HEK293 (cell line): ENCODE measurements at regions not wholly inside any gene's neighbourhood (a gene's known extent, or its start where the extent isn't known, plus 50 kb on each side); places are given as distances from the start of the nearest gene placed in this dataset.

Experiments
- CTCF ChIA-PET: fragments of 350-600 bp; formaldehyde crosslinking; extraction: SDS; loops from one replicate; lab custom pipeline; 2021; ENCODE audit warnings: antibody characterized with exemption; lab: Yijun Ruan, JAX
- POLR2A ChIA-PET: fragments of 300-600 bp; formaldehyde crosslinking; extraction: SDS; loops from one replicate; lab custom pipeline; 2020; ENCODE audit warnings: antibody characterized with exemption, inconsistent platforms; lab: Yijun Ruan, JAX
- H3K27ac ChIP-seq: fragments of 200-500 bp; sonication (Bioruptor generic); 2 replicates; pipeline ENCODE4 v1.5.1; 2014; ENCODE audit warnings: low read depth, low read length, control low read depth, inconsistent platforms; ENCODE audit errors: extremely low read depth
- H3K36me3 ChIP-seq, 2 experiments: fragments of 200-500 bp in 1 of 2; sonication (Bioruptor generic) in 1 of 2; 1 replicate in 1 of 2; 2 replicates in 1 of 2; pipeline ENCODE4 v1.5.1; 2014 to 2017; ENCODE audit warnings: inconsistent platforms in 2 of 2, low read length in 2 of 2; ENCODE audit not compliant: control insufficient read depth in 2 of 2, insufficient read depth in 1 of 2
- H3K4me1 ChIP-seq: fragments of 200-500 bp; sonication (Bioruptor generic); 2 replicates; pipeline ENCODE4 v1.5.1; 2014; ENCODE audit warnings: mild to moderate bottlenecking, low read length, inconsistent platforms; ENCODE audit not compliant: control insufficient read depth, insufficient read depth
- H3K4me3 ChIP-seq: 2 replicates; pipeline ENCODE4 v1.5.1; 2011; ENCODE audit warnings: low read depth, mild to moderate bottlenecking, control low read depth, low read length, moderate library complexity
- H3K9me3 ChIP-seq: fragments of 200-500 bp; sonication (Bioruptor generic); 2 replicates; pipeline ENCODE4 v1.5.1; 2014; ENCODE audit warnings: low read depth, low read length, inconsistent platforms; ENCODE audit not compliant: control insufficient read depth, insufficient read depth
- GFI1B ChIP-seq: fragments of 450-650 bp; formaldehyde crosslinking; IDR thresholded peaks from 2 replicates; pipeline ENCODE4 v1.5.1; 2016; ENCODE audit warnings: missing biosample characterization, missing genetic modification characterization
- HOXA7 ChIP-seq: sonication (generic); formaldehyde crosslinking; IDR thresholded peaks from 2 replicates; pipeline ENCODE4 v1.8.1; 2022; ENCODE audit warnings: missing genetic modification reagents, borderline replicate concordance
- HOXD13 ChIP-seq: sonication (generic); formaldehyde crosslinking; IDR thresholded peaks from 2 replicates; pipeline ENCODE4 v1.8.0; 2022; ENCODE audit warnings: missing genetic modification reagents, borderline replicate concordance
- KLF10 ChIP-seq: fragments of 450-650 bp; IDR thresholded peaks from 2 replicates; pipeline ENCODE4 v1.5.1; 2018; ENCODE audit warnings: missing biosample characterization, mild to moderate bottlenecking, missing genetic modification characterization
- MZF1 ChIP-seq: fragments of 450-650 bp; formaldehyde crosslinking; IDR thresholded peaks from 2 replicates; pipeline ENCODE4 v1.5.1; 2017; ENCODE audit warnings: missing biosample characterization, missing genetic modification characterization, borderline replicate concordance
- ZBTB1 ChIP-seq: fragments of 450-650 bp; formaldehyde crosslinking; IDR thresholded peaks from 2 replicates; pipeline ENCODE4 v1.5.1; 2016; ENCODE audit warnings: missing biosample characterization, missing genetic modification characterization
- ZBTB21 ChIP-seq: fragments of 450-650 bp; formaldehyde crosslinking; IDR thresholded peaks from 2 replicates; pipeline ENCODE4 v1.5.1; 2017; ENCODE audit warnings: missing biosample characterization, missing genetic modification characterization
- ZEB2 ChIP-seq: fragments of 450-650 bp; formaldehyde crosslinking; IDR thresholded peaks from 2 replicates; pipeline ENCODE4 v1.5.1; 2016; ENCODE audit warnings: missing biosample characterization, missing genetic modification characterization
- ZNF174 ChIP-seq: fragments of 450-650 bp; formaldehyde crosslinking; IDR thresholded peaks from 2 replicates; pipeline ENCODE4 v1.5.0; 2017; ENCODE audit warnings: missing biosample characterization, mild to moderate bottlenecking, missing genetic modification characterization
- ZNF175 ChIP-seq: fragments of 450-650 bp; formaldehyde crosslinking; IDR thresholded peaks from 2 replicates; pipeline ENCODE4 v1.5.1; 2016; ENCODE audit warnings: missing biosample characterization, missing genetic modification characterization
- ZNF202 ChIP-seq: fragments of 450-650 bp; formaldehyde crosslinking; IDR thresholded peaks from 2 replicates; pipeline ENCODE4 v1.5.1; 2016; ENCODE audit warnings: missing biosample characterization, missing genetic modification characterization, borderline replicate concordance
- ZNF214 ChIP-seq: fragments of 450-650 bp; formaldehyde crosslinking; IDR thresholded peaks from 2 replicates; pipeline ENCODE4 v1.5.1; 2017; ENCODE audit warnings: missing biosample characterization, mild to moderate bottlenecking, missing genetic modification characterization, borderline replicate concordance
- ZNF433 ChIP-seq: fragments of 450-650 bp; formaldehyde crosslinking; IDR thresholded peaks from 2 replicates; pipeline ENCODE4 v1.5.1; 2016; ENCODE audit warnings: missing biosample characterization, missing genetic modification characterization, low read depth
- ZNF629 ChIP-seq: fragments of 450-650 bp; formaldehyde crosslinking; IDR thresholded peaks from 2 replicates; pipeline ENCODE4 v1.5.1; 2017; ENCODE audit warnings: missing biosample characterization, missing genetic modification characterization
- ZNF701 ChIP-seq: fragments of 450-650 bp; formaldehyde crosslinking; IDR thresholded peaks from 2 replicates; pipeline ENCODE4 v1.5.1; 2016; ENCODE audit warnings: missing biosample characterization, missing genetic modification characterization
- TF ChIP-seq, protein P1 (sequence below): fragments of 450-650 bp; formaldehyde crosslinking; IDR thresholded peaks from 2 replicates; pipeline ENCODE4 v1.5.1; 2016; ENCODE audit warnings: missing biosample characterization, missing genetic modification characterization
- TF ChIP-seq, protein P2 (sequence below): fragments of 450-650 bp; formaldehyde crosslinking; IDR thresholded peaks from 2 replicates; pipeline ENCODE4 v1.5.1; 2016; ENCODE audit warnings: missing biosample characterization, missing genetic modification characterization
- TF ChIP-seq, protein P3 (sequence below): fragments of 450-650 bp; formaldehyde crosslinking; IDR thresholded peaks from 2 replicates; pipeline ENCODE4 v1.5.1; 2016; ENCODE audit warnings: missing biosample characterization, missing genetic modification characterization
- TF ChIP-seq, protein P4 (sequence below): fragments of 450-650 bp; formaldehyde crosslinking; conservative IDR thresholded peaks from 2 replicates; pipeline ENCODE4 v1.5.1; 2016; ENCODE audit warnings: low read depth, missing biosample characterization, missing genetic modification characterization
- TF ChIP-seq, protein P5 (sequence below): fragments of 450-650 bp; formaldehyde crosslinking; IDR thresholded peaks from 2 replicates; pipeline ENCODE4 v1.5.1; 2016; ENCODE audit warnings: missing biosample characterization, missing genetic modification characterization
- TF ChIP-seq, protein P6 (sequence below): fragments of 450-650 bp; formaldehyde crosslinking; IDR thresholded peaks from 2 replicates; pipeline ENCODE4 v1.5.1; 2016; ENCODE audit warnings: missing biosample characterization, missing genetic modification characterization

DNA sequence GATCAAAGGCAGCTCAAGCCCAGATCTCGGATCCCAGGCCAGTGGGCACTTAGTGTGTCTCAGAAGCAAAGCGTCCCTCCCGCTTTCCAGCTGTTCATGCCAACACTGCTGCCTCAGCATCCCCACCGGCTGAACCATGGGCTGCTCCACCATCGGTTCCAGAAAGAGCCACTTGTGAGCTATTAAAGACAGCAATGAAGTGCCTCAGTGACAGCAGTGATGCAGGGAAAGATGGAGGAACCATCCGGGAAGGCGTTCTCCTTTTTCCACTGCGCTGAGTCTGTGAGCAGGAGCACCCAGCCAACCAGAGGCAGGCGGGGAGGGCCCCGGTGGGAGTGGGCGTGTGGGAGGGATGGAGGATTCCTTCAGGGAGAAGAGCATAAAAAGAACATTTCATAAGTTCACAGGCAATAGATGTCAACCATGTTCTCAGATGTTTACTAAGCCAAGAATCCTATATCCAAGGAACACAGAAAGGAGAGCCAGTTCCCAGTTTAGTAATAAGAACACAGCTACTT, 96.2 kb upstream of the MKI67 start:
- Histone ChIP-seq H3K4me3 (no peak overlapping the region), H3K36me3 (no peaks in the 10 kb centered on the region), H3K9me3 (no peaks in the 10 kb centered on the region), H3K4me1 (no peaks in the 10 kb centered on the region), H3K27ac (no peak overlapping the region)
- TF ChIP-seq ZEB2 (tag by site-specific recombination) (no peak), ZNF214 (tag by site-specific recombination) (no peak), ZNF701 (no peak), ZBTB1 (tag by site-specific recombination) (no peak), ZNF174 (tag by site-specific recombination) (no peak)
- TF ChIP-seq, protein P1, sequence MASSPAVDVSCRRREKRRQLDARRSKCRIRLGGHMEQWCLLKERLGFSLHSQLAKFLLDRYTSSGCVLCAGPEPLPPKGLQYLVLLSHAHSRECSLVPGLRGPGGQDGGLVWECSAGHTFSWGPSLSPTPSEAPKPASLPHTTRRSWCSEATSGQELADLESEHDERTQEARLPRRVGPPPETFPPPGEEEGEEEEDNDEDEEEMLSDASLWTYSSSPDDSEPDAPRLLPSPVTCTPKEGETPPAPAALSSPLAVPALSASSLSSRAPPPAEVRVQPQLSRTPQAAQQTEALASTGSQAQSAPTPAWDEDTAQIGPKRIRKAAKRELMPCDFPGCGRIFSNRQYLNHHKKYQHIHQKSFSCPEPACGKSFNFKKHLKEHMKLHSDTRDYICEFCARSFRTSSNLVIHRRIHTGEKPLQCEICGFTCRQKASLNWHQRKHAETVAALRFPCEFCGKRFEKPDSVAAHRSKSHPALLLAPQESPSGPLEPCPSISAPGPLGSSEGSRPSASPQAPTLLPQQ = no peak
- TF ChIP-seq, protein P2, sequence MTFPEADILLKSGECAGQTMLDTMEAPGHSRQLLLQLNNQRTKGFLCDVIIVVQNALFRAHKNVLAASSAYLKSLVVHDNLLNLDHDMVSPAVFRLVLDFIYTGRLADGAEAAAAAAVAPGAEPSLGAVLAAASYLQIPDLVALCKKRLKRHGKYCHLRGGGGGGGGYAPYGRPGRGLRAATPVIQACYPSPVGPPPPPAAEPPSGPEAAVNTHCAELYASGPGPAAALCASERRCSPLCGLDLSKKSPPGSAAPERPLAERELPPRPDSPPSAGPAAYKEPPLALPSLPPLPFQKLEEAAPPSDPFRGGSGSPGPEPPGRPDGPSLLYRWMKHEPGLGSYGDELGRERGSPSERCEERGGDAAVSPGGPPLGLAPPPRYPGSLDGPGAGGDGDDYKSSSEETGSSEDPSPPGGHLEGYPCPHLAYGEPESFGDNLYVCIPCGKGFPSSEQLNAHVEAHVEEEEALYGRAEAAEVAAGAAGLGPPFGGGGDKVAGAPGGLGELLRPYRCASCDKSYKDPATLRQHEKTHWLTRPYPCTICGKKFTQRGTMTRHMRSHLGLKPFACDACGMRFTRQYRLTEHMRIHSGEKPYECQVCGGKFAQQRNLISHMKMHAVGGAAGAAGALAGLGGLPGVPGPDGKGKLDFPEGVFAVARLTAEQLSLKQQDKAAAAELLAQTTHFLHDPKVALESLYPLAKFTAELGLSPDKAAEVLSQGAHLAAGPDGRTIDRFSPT = no peak
- TF ChIP-seq, protein P3, sequence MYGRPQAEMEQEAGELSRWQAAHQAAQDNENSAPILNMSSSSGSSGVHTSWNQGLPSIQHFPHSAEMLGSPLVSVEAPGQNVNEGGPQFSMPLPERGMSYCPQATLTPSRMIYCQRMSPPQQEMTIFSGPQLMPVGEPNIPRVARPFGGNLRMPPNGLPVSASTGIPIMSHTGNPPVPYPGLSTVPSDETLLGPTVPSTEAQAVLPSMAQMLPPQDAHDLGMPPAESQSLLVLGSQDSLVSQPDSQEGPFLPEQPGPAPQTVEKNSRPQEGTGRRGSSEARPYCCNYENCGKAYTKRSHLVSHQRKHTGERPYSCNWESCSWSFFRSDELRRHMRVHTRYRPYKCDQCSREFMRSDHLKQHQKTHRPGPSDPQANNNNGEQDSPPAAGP = no peak
- CTCF ChIA-PET = interaction anchor here (0.5 to 3.2 kb wide), 2 partner anchors 11 to 48 kb away, joined by 3 to 25 read pairs; no protein-coding TSS in a partner anchor
- POLR2A ChIA-PET = no interaction called here

DNA sequence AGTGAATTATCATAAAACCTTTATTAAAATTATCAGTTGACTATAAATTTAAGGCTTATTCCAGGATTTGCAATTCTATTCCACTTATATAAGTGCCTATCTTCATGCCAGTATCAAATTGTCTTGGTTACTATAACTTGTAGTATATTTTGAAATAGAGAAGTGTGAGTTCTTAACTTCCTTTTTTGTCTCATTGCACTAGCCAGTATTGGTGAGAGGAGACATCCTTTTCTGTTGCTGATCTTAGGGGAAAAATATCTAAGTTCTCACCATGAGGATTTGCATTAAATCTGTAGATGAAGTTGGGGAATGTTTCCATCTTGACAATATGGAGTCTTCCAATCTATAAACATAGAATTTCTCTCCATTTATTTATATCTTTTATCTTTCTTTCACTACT, 104.2 kb upstream of the MKI67 start:
- CTCF ChIA-PET = interaction anchor here (0.7 to 1.6 kb wide), 2 partner anchors 19 to 737 kb away, joined by 3 to 10 read pairs; no protein-coding TSS in a partner anchor
- POLR2A ChIA-PET = no interaction called here
- Histone ChIP-seq H3K9me3 (no peaks in the 10 kb centered on the region), H3K4me3 (no peak overlapping the region), H3K27ac (no peak overlapping the region), H3K36me3 (no peaks in the 10 kb centered on the region), H3K4me1 (no peaks in the 10 kb centered on the region)
- TF ChIP-seq, protein P4, sequence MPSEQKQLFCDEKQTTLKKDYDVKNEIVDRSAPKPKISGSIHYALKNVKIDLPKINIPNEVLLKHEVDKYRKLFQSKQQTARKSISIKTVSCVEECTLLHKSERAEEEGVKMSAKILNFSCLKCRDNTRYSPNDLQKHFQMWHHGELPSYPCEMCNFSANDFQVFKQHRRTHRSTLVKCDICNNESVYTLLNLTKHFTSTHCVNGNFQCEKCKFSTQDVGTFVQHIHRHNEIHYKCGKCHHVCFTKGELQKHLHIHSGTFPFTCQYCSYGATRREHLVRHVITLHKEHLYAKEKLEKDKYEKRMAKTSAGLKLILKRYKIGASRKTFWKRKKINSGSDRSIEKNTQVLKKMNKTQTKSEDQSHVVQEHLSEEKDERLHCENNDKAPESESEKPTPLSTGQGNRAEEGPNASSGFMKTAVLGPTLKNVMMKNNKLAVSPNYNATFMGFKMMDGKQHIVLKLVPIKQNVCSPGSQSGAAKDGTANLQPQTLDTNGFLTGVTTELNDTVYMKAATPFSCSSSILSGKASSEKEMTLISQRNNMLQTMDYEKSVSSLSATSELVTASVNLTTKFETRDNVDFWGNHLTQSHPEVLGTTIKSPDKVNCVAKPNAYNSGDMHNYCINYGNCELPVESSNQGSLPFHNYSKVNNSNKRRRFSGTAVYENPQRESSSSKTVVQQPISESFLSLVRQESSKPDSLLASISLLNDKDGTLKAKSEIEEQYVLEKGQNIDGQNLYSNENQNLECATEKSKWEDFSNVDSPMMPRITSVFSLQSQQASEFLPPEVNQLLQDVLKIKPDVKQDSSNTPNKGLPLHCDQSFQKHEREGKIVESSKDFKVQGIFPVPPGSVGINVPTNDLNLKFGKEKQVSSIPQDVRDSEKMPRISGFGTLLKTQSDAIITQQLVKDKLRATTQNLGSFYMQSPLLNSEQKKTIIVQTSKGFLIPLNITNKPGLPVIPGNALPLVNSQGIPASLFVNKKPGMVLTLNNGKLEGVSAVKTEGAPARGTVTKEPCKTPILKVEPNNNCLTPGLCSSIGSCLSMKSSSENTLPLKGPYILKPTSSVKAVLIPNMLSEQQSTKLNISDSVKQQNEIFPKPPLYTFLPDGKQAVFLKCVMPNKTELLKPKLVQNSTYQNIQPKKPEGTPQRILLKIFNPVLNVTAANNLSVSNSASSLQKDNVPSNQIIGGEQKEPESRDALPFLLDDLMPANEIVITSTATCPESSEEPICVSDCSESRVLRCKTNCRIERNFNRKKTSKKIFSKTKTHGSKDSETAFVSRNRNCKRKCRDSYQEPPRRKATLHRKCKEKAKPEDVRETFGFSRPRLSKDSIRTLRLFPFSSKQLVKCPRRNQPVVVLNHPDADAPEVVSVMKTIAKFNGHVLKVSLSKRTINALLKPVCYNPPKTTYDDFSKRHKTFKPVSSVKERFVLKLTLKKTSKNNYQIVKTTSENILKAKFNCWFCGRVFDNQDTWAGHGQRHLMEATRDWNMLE (tag by site-specific recombination) = no peak
- TF ChIP-seq HOXA7 (CRISPR knock-in tag) (no peak), ZNF433 (tag by site-specific recombination) (no peak), ZNF175 (no peak), ZNF202 (tag by site-specific recombination) (no peak), GFI1B (no peak), ZBTB21 (tag by site-specific recombination) (no peak), ZNF629 (tag by site-specific recombination) (no peak), KLF10 (tag by site-specific recombination) (no peak), MZF1 (tag by site-specific recombination) (no peak), HOXD13 (no peak)
- TF ChIP-seq, protein P5, sequence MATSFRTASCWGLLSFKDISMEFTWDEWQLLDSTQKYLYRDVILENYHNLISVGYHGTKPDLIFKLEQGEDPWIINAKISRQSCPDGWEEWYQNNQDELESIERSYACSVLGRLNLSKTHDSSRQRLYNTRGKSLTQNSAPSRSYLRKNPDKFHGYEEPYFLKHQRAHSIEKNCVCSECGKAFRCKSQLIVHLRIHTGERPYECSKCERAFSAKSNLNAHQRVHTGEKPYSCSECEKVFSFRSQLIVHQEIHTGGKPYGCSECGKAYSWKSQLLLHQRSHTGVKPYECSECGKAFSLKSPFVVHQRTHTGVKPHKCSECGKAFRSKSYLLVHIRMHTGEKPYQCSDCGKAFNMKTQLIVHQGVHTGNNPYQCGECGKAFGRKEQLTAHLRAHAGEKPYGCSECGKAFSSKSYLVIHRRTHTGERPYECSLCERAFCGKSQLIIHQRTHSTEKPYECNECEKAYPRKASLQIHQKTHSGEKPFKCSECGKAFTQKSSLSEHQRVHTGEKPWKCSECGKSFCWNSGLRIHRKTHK (tag by site-specific recombination) = no peak
- TF ChIP-seq, protein P6, sequence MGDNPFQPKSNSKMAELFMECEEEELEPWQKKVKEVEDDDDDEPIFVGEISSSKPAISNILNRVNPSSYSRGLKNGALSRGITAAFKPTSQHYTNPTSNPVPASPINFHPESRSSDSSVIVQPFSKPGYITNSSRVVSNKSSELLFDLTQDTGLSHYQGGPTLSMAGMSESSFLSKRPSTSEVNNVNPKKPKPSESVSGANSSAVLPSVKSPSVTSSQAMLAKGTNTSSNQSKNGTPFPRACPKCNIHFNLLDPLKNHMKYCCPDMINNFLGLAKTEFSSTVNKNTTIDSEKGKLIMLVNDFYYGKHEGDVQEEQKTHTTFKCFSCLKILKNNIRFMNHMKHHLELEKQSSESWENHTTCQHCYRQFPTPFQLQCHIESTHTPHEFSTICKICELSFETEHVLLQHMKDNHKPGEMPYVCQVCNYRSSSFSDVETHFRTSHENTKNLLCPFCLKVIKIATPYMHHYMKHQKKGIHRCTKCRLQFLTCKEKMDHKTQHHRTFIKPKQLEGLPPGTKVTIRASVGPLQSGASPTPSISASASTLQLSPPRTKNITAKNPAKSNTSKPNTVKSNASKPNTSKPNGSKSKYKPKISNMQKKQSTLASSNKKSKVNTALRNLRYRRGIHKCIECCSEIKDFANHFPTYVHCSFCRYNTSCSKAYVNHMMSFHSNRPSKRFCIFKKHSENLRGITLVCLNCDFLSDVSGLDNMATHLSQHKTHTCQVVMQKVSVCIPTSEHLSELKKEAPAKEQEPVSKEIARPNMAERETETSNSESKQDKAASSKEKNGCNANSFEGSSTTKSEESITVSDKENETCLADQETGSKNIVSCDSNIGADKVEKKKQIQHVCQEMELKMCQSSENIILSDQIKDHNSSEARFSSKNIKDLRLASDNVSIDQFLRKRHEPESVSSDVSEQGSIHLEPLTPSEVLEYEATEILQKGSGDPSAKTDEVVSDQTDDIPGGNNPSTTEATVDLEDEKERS (tag by site-specific recombination) = no peak
